HG02970 (cell line): ENCODE measurements at regions not wholly inside any gene's neighbourhood (a gene's known extent, or its start where the extent isn't known, plus 50 kb on each side); places are given as distances from the start of the nearest gene placed in this dataset.

Source experiments
- ATAC-seq: cut with Tn5 transposase; IDR thresholded peaks from one replicate; pipeline ENCODE4 v1.9.1; 2021; ENCODE audit warnings: mild to moderate bottlenecking, moderate library complexity, moderate number of reproducible peaks; ENCODE audit not compliant: unreplicated experiment, low FRiP score

GRCh38 chr21:27589781-27590180, 622.9 kb upstream of the ADAMTS5 start:
- ATAC-seq = no peak

GRCh38 chr21:27586986-27587385, 620.1 kb upstream of the ADAMTS5 start:
- ATAC-seq = no peak

- no peak for ATAC-seq
Observed at GRCh38 chr21:27586326-27586725, 619.4 kb upstream of the ADAMTS5 start.

GRCh38 chr21:27584256-27584655, 617.4 kb upstream of the ADAMTS5 start:
- no peak for ATAC-seq

- ATAC-seq = no peak
Observed at GRCh38 chr21:27582948-27583430, 616.1 kb upstream of the ADAMTS5 start.

GRCh38 chr21:27582246-27582947, 615.5 kb upstream of the ADAMTS5 start:
- ATAC-seq = no peak

- ATAC-seq = no peak
Observed at GRCh38 chr21:27581168-27581567, 614.3 kb upstream of the ADAMTS5 start.

GRCh38 chr21:27580276-27580675, 613.4 kb upstream of the ADAMTS5 start:
- no peak for ATAC-seq

- ATAC-seq = no peak
Observed at GRCh38 chr21:27578741-27579265, 611.9 kb upstream of the ADAMTS5 start.

- no peak for ATAC-seq
Observed at GRCh38 chr21:27572696-27573095, 605.8 kb upstream of the ADAMTS5 start.

- no peak for ATAC-seq
Observed at GRCh38 chr21:27571706-27572105, 604.8 kb upstream of the ADAMTS5 start.

- ATAC-seq = no peak
Observed at GRCh38 chr21:27570306-27570868, 603.5 kb upstream of the ADAMTS5 start.

- ATAC-seq = no peak
Observed at GRCh38 chr21:27569831-27570230, 602.9 kb upstream of the ADAMTS5 start.

GRCh38 chr21:27569091-27569490, 602.2 kb upstream of the ADAMTS5 start:
- no peak for ATAC-seq

GRCh38 chr21:27567381-27567780, 600.5 kb upstream of the ADAMTS5 start:
- no peak for ATAC-seq

- no peak for ATAC-seq
Observed at GRCh38 chr21:27566521-27566920, 599.6 kb upstream of the ADAMTS5 start.

- ATAC-seq = no peak
Observed at GRCh38 chr21:27565364-27565763, 598.5 kb upstream of the ADAMTS5 start.

GRCh38 chr21:27564684-27565301, 597.9 kb upstream of the ADAMTS5 start:
- ATAC-seq = no peak

GRCh38 chr21:27562303-27562702, 595.4 kb upstream of the ADAMTS5 start:
- ATAC-seq = no peak

- no peak for ATAC-seq
Observed at GRCh38 chr21:27561116-27561515, 594.2 kb upstream of the ADAMTS5 start.

GRCh38 chr21:27557356-27557755, 590.5 kb upstream of the ADAMTS5 start:
- ATAC-seq = no peak

GRCh38 chr21:27555996-27556395, 589.1 kb upstream of the ADAMTS5 start:
- no peak for ATAC-seq
